ENCODE measurements at regions not wholly inside any gene's neighbourhood (a gene's known extent, or its start where the extent isn't known, plus 50 kb on each side); places are given as distances from the start of the nearest gene placed in this dataset.
"Not testable (repeated sequence)": the region's sequence is repeated elsewhere in the genome, so short reads cannot be mapped to it uniquely, and the experiment has no call there.

DNA sequence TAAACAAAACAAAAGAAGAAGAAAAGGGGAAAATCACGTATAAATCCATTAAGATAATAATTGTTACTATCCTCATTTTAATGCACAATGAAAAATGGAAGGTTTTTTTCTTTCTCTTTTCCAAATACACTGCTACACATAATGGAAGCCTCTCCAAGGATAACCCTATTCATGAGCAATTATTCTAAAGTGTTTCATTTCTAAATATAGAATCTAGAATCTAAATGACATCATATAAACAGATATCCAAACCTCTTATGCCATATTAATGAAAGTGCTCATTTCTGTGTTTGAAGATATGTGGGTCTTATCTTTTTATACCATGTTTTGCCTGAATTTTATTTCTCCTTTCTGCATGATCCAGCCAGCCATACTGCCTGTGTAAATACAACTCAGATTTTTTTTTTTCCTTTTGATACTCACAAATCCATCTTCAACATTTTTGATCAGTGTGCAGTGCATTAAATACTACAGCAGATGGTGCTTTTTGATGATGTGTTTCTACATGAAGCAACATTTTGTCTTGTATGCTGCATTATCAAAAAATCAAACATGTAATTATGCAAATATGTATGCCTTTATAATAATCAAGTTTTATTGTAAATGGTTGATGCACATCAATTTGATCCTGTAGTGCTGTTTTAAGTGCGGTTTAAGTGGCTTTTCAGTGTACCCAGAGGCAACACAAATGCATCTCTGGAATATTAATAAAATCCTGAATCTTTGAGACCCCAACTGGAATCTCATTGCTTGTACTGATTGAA is 625.6 kb upstream of the PTBP2 start:
- DNase-seq = no peak

GRCh38 chr1:96096613-96097321 is 624.8 kb upstream of the PTBP2 start:
- no peak for DNase-seq

DNA sequence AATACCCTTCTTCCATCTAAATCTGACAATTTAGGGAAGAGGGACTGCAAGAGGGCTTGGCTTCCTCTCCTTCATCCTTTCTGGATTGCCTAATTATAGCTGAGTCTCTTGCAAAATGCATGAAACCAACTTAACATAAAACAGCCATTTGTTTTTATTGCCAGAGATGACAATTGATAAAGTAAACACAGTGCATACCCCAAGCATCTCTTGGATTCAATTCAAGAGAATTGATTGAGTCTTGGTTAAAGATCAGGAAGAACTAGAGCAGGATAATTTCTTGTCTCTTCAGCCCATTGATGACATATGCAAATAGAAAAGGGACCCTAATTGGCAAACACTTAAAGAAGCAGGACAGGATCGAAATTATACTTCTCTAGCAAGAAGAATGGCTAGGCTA is 617.1 kb upstream of the PTBP2 start:
- no peak for DNase-seq

GRCh38 chr1:96104906-96105305 is 616.7 kb upstream of the PTBP2 start:
- DNase-seq = no peak

DNA sequence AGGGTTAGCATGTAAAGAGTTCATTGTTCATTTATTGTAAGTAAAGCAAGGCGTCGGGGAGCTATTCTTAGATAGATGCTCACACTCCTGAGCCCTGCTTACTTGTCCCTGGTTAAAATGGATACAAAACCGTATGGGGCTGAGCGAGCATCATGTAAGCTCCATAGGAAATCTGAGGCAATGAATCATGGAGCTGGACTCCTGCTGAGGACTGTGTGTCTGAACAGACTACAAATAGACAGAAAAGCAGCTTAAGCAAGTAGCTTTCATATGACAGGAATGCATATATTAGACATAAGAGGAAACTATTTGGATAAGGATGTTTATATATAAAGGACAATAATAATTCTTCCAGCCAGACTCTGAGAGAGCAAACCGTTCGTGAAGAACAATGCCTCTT is 604.9 kb upstream of the PTBP2 start:
- DNase-seq = no peak

DNA sequence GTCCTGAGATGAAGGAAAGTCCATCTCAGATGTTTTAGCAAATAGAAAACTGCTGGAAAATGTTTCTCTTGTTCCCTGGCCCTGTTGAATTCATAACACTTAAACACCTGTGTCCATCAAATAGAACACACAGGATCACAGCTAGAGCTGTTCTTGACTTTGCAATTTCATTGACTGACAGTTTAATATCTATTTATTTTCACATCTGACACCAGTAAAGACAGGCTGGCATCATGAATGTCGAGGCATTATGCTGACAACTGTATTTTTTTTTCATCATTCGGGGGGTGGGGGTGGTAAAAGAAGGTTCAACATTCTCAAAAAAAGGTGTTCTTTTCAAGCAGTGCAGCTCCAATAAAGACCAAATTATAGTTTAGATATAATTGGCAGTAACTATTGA is 591.2 kb upstream of the PTBP2 start:
- no peak for DNase-seq

DNA sequence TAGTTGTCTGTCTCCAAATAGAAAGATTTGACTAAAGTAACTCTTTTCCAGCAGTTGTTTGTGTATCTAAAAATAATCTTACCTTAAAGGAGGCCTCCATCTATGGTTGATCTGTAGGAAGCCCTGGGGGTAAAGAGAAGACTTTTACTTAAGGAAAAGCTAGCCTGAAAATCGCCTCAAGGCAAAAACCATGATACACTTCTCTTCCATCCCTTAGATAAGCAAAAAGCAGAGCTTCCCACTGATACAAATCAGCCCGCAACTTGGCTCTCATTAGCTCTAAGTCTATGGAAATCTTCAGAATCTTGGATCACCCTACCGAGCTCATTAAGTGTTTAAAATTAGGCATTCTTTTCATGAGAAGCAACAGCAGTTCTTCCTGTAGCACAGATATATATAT is 576.9 kb upstream of the PTBP2 start:
- DNase-seq = no peak

DNA sequence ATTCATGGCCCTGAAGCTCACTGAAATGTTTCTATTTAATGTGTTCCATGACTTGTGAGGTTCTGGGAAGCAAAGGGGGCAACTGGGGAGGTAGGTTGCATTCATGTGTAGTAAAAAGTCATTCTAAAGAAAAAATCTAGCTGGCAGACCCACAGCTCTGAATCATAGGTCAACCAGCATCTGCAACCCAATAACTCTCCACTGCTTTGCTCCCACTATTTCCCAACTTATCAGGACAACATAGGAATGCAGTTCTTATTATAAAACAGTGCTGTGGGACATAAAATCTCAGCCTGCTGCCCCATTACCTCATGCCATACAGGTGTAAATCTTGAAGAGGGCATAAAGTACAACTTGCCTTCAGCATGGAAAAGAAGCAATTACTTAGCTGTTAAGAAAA is 576.1 kb upstream of the PTBP2 start:
- no peak for DNase-seq

- DNase-seq = not testable (repeated sequence)
Observed at GRCh38 chr1:96152957-96153356, 568.6 kb upstream of the PTBP2 start.

DNA sequence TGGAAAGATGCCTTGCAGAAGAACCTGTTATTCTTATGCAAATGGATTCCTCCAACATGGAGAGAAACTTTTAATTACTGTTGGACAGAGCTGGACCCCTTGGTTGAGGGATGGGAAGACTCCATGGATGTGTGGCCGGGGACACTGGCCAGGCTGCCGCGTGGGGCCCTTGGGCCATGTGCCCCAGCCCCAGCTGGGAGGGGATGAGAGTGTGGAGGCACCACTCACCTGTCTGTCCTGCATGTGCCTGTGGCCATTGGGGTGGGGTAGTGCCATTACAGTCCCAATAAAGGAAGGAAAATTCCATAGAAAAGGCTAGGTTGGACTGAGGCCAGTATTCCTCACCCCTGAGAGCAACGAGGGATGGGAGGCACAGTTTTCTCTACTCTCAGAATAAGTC is 564.5 kb upstream of the PTBP2 start:
- no peak for DNase-seq

GRCh38 chr1:96159379-96159778 is 562.2 kb upstream of the PTBP2 start:
- no peak for DNase-seq

DNA sequence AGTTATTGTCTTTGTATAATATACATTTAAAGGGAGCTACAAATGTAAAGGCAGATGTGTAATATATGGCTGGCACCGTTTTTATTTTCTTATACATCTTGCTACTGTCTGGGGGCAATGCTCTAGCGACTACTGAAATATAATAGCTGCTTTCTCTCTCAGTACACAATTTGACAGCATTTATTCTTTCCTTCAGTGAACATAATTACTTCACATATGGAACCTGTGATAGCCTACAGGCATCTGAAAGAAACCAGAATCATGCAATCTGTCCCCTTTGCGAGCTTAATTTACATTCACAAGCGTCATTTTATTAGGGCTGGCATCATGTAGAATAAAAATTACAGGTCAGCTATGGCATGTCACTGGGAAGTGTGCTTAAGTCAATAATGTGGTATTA is 557.5 kb upstream of the PTBP2 start:
- DNase-seq = no peak

DNA sequence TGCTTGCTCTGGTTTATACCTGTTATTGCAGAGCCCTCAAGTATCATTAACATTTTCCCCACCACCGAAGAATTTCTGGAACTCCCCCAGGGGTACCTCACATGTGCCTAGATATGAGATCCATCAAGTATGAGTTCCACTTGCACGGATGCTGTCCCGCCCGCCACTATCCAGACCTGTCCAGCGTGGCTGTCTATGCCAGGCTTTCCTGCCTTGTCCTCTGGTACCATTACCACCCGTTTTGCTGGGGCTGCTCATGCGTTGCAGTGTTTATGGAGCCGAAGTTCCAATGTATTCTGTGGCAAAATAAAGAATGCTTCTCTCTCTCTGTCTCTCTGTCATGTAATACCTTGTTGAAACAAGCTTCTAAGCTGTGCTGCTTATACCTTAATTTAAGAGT is 543.5 kb upstream of the PTBP2 start:
- no peak for DNase-seq

- DNase-seq = no peak
Observed at GRCh38 chr1:96183485-96183884, 538.1 kb upstream of the PTBP2 start.

GRCh38 chr1:96183928-96184327 is 537.7 kb upstream of the PTBP2 start:
- DNase-seq = no peak

DNA sequence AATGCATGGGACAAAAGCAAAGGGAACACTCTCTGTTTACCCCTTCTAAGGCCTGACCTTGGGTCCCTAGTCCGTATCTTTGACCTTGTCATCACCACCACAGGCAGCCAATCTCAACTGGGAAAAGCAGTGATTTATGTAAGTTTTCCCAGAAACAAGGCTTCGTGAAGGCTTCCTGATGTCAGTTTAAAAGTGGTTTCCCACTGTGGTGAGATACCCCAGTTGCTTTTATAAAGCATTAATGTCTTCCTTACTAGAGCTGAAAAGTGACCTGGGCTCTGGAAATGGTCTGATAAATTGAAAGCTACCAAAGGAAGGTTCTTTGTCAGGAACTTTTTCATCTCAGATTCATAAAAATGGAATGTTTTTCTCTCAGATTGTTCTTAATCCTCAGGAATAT is 536.4 kb upstream of the PTBP2 start:
- DNase-seq = no peak

DNA sequence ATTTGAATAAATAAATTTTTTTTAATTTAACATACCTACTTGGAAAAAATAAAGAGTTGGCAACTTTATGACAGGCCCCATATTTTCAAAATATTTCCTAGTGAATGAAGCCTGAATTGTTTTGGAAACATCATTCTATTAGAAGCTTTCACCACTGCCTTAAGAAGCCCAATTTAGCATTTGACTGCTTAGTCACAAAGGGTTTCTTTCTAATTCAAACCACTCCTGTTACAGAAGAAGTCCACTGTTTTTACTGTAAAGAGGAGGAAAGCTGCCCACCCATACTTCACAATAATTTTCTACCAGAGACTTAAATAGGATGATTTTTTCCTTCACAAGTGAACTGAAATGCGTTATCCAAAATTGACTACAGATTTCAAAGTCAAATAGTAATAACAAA is 534.6 kb upstream of the PTBP2 start:
- no peak for DNase-seq

DNA sequence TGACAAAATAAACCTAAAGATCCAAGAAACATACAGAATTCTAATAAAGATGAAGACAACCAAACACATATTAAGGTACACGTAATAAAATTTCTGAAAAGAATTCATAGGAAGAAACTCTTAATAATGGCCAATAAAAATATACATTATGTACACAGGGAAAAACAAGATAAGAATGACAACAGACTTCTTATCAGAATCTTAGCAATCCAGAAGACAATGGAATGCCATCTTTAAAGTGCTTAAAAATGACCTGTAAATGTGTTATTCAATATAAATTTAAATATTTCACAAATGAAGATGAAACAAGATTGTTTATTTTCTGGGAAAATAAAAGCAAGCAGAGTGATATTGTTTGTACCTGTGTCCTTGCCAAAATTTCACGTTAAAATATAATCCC is 530.4 kb upstream of the PTBP2 start:
- DNase-seq = no peak

DNA sequence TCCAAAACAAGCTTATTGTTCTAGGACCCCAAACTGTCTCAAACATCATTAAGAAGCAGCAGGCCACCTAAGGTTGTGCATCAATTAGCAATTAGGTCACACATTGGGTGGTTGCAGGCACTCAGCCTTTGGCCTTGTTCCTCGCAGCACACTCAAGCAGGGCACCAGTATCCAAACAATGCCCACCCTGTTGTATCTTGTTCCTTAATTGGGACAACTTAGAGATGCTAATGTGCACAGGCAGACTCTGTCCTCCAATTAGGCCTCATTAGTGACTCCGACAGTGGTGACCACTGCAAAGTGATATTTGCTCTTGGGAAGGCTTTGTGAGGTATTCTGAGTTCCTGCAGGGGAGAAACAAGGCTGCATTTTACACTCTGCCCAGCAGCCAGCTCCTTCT is 515.1 kb upstream of the PTBP2 start:
- DNase-seq = no peak

GRCh38 chr1:96207936-96208335 is 513.6 kb upstream of the PTBP2 start:
- no peak for DNase-seq

GRCh38 chr1:96208428-96208827 is 513.2 kb upstream of the PTBP2 start:
- DNase-seq = no peak

GRCh38 chr1:96210054-96210453 is 511.5 kb upstream of the PTBP2 start:
- no peak for DNase-seq

DNA sequence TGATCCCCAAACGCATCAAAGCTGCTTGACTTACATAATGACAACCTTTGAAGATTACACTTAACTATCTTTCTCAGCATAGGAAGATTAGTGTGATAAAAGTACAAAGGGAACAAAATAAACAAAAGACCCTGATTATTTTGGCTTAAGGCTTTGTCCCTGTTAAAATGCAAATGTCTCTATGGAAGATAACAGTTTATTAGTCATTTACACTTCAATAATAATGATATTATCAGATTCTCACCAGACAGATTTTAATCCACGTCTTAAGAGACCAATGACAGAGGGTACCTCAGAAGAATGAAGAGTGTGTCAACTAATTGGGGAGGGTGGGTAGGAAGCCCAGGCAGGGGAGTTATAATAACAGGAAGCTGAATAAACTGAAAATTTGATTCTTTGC is 510.4 kb upstream of the PTBP2 start:
- no peak for DNase-seq

DNA sequence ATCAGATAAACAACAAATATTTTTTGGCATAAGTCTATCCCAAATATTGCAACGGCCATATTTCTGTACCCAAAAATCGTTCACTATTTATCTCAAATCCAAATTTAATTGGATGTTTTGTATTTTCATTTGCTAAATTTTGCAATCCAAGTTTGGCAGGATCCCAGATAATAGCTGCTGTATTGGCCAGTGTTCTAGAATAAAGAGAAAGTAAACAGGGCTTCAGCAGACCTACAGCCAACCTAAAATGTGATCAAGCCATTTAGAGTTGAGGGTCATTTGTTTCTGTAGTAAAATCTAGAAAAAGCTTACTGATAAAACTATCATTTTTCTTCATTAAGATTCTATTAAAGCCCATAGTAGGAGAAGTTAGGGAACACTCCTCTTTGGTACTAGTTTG is 506.6 kb upstream of the PTBP2 start:
- DNase-seq = no peak

- DNase-seq = no peak
Observed at GRCh38 chr1:96220651-96221050, 500.9 kb upstream of the PTBP2 start.
